Activated naive CD4-positive, alpha-beta T cell treated with anti-CD3 and anti-CD28 coated beads, Interleukin-2, amount 50 U/mL, for 72 hours (primary cell): ENCODE measurements at regions not wholly inside any gene's neighbourhood (a gene's known extent, or its start where the extent isn't known, plus 50 kb on each side); places are given as distances from the start of the nearest gene placed in this dataset.
"Not testable (repeated sequence)": the region's sequence is repeated elsewhere in the genome, so short reads cannot be mapped to it uniquely, and the experiment has no call there.

Experiments used
- ATAC-seq, 2 donors: fragments of 150-1000 bp; cut with Tn5 transposase; 2 replicates each; pipeline ENCODE4 v1.10.0; 2021; ENCODE audit warnings: mild to moderate bottlenecking in 2 of 2, moderate library complexity in 2 of 2
- DNase-seq, 2 donors: peaks; one replicate each; pipeline ENCODE4 v3.0.0; 2021 to 2022; ENCODE audit warnings: low spot score in 2 of 2
- H3K27ac Mint-ChIP-seq, 2 donors: one replicate each; pipeline ENCODE4 v1.8.0; 2022; ENCODE audit warnings: mild to moderate bottlenecking in 2 of 2, mixed read lengths in 2 of 2
- H3K36me3 Mint-ChIP-seq, 2 donors: one replicate each; pipeline ENCODE4 v1.8.0; 2022; ENCODE audit warnings: mixed read lengths in 2 of 2
- H3K9me3 Mint-ChIP-seq, 2 donors: one replicate each; pipeline ENCODE4 v1.8.0; 2022; ENCODE audit warnings: mixed read lengths in 2 of 2

GRCh38 chr7:115574681-115575291, 455.8 kb downstream of the TFEC start:
- no peaks in the 10 kb centered on the region for H3K36me3 Mint-ChIP-seq
- DNase-seq (no peak), ATAC-seq (no peak)
- no peak overlapping the region for H3K27ac Mint-ChIP-seq
- no peaks in the 10 kb centered on the region for H3K9me3 Mint-ChIP-seq

GRCh38 chr7:115572111-115572510, 458.5 kb downstream of the TFEC start:
- Mint-ChIP-seq H3K9me3 (no peaks in the 10 kb centered on the region), H3K36me3 (no peaks in the 10 kb centered on the region), H3K27ac (no peak overlapping the region)
- DNase-seq (no peak), ATAC-seq (no peak)

- ATAC-seq (no peak), DNase-seq (no peak)
- Mint-ChIP-seq H3K27ac (no peak overlapping the region), H3K9me3 (no peaks in the 10 kb centered on the region), H3K36me3 (no peaks in the 10 kb centered on the region)
Observed at GRCh38 chr7:115561335-115562110, 469.0 kb downstream of the TFEC start.

- no peaks in the 10 kb centered on the region for H3K36me3 Mint-ChIP-seq
- no peak for ATAC-seq
- no peak for DNase-seq
- H3K27ac Mint-ChIP-seq, result no peak overlapping the region
- H3K9me3 Mint-ChIP-seq, result no peaks in the 10 kb centered on the region
Observed at GRCh38 chr7:115559877-115560276, 470.7 kb downstream of the TFEC start.

- H3K9me3 Mint-ChIP-seq, result no peaks in the 10 kb centered on the region
- DNase-seq (no peak), ATAC-seq (no peak)
- no peak overlapping the region for H3K27ac Mint-ChIP-seq
- H3K36me3 Mint-ChIP-seq, result no peaks in the 10 kb centered on the region
Observed at GRCh38 chr7:115558161-115558560, 472.4 kb downstream of the TFEC start.

GRCh38 chr7:115557296-115557695, 473.3 kb downstream of the TFEC start:
- not testable (repeated sequence) for DNase-seq, H3K36me3 Mint-ChIP-seq, H3K27ac Mint-ChIP-seq, H3K9me3 Mint-ChIP-seq, ATAC-seq

GRCh38 chr7:115552766-115553165, 477.8 kb downstream of the TFEC start:
- Mint-ChIP-seq H3K9me3 (no peaks in the 10 kb centered on the region), H3K36me3 (no peaks in the 10 kb centered on the region), H3K27ac (no peak overlapping the region)
- ATAC-seq (no peak), DNase-seq (no peak)

- ATAC-seq (no peak), DNase-seq (no peak)
- no peak overlapping the region for H3K27ac Mint-ChIP-seq
- no peaks in the 10 kb centered on the region for H3K9me3 Mint-ChIP-seq
- no peaks in the 10 kb centered on the region for H3K36me3 Mint-ChIP-seq
Observed at GRCh38 chr7:115549910-115550309, 480.7 kb downstream of the TFEC start.

GRCh38 chr7:115548756-115549155, 481.8 kb downstream of the TFEC start:
- ATAC-seq (no peak), DNase-seq (no peak)
- Mint-ChIP-seq H3K27ac (no peak overlapping the region), H3K9me3 (no peaks in the 10 kb centered on the region), H3K36me3 (no peaks in the 10 kb centered on the region)

- no peaks in the 10 kb centered on the region for H3K9me3 Mint-ChIP-seq
Observed at GRCh38 chr7:115546790-115547189, 483.8 kb downstream of the TFEC start.

GRCh38 chr7:115533785-115534184, 496.8 kb downstream of the TFEC start:
- ATAC-seq, result no peak
- Mint-ChIP-seq H3K27ac (no peak overlapping the region), H3K36me3 (no peaks in the 10 kb centered on the region)

More at GRCh38 chr7:115546790-115547189, 483.8 kb downstream of the TFEC start:
- Mint-ChIP-seq H3K36me3 (no peaks in the 10 kb centered on the region), H3K27ac (no peak overlapping the region)
- DNase-seq (no peak), ATAC-seq (no peak)

GRCh38 chr7:115526278-115526677, 504.3 kb downstream of the TFEC start:
- H3K27ac Mint-ChIP-seq, result no peak overlapping the region
- DNase-seq, result no peak
- H3K9me3 Mint-ChIP-seq, result peaks cover 4 to 8% of the 10 kb centered on the region in 2 donors
- no peak for ATAC-seq
- no peaks in the 10 kb centered on the region for H3K36me3 Mint-ChIP-seq

More at GRCh38 chr7:115533785-115534184, 496.8 kb downstream of the TFEC start:
- peaks cover 0 to 5% of the 10 kb centered on the region in 2 donors for H3K9me3 Mint-ChIP-seq
- DNase-seq, result no peak

- H3K36me3 Mint-ChIP-seq, result no peaks in the 10 kb centered on the region
- H3K9me3 Mint-ChIP-seq, result peaks cover 4 to 8% of the 10 kb centered on the region in 2 donors
- DNase-seq (no peak), ATAC-seq (no peak)
- no peak overlapping the region for H3K27ac Mint-ChIP-seq
Observed at GRCh38 chr7:115522174-115522573, 508.4 kb downstream of the TFEC start.

- Mint-ChIP-seq H3K27ac (no peak overlapping the region), H3K36me3 (no peaks in the 10 kb centered on the region), H3K9me3 (no peaks in the 10 kb centered on the region)
- DNase-seq (no peak), ATAC-seq (no peak)
Observed at GRCh38 chr7:115516341-115516740, 514.2 kb downstream of the TFEC start.

GRCh38 chr7:115511330-115511729, 519.2 kb downstream of the TFEC start:
- no peaks in the 10 kb centered on the region for H3K36me3 Mint-ChIP-seq
- H3K27ac Mint-ChIP-seq, result no peak overlapping the region

GRCh38 chr7:115505136-115505535, 525.4 kb downstream of the TFEC start:
- Mint-ChIP-seq H3K27ac (no peak overlapping the region), H3K9me3 (no peaks in the 10 kb centered on the region), H3K36me3 (no peaks in the 10 kb centered on the region)
- no peak for DNase-seq
- ATAC-seq, result no peak

More at GRCh38 chr7:115511330-115511729, 519.2 kb downstream of the TFEC start:
- DNase-seq (no peak), ATAC-seq (no peak)
- H3K9me3 Mint-ChIP-seq, result no peaks in the 10 kb centered on the region

GRCh38 chr7:115499956-115500355, 530.6 kb downstream of the TFEC start:
- H3K36me3 Mint-ChIP-seq, result no peaks in the 10 kb centered on the region
- ATAC-seq (no peak), DNase-seq (no peak)
- no peaks in the 10 kb centered on the region for H3K9me3 Mint-ChIP-seq
- H3K27ac Mint-ChIP-seq, result no peak overlapping the region

- no peak for ATAC-seq
- no peak overlapping the region for H3K27ac Mint-ChIP-seq
- H3K36me3 Mint-ChIP-seq, result no peaks in the 10 kb centered on the region
- no peaks in the 10 kb centered on the region for H3K9me3 Mint-ChIP-seq
- DNase-seq, result no peak
Observed at GRCh38 chr7:115496006-115496405, 534.6 kb downstream of the TFEC start.
